Heart right ventricle (tissue), 16 donors: ENCODE measurements at regions not wholly inside any gene's neighbourhood (a gene's known extent, or its start where the extent isn't known, plus 50 kb on each side); places are given as distances from the start of the nearest gene placed in this dataset.
"Not testable (repeated sequence)": the region's sequence is repeated elsewhere in the genome, so short reads cannot be mapped to it uniquely, and the experiment has no call there.

ENCODE experiments used
- ATAC-seq, 8 donors: fragments of 200-7000 bp; cut with Tn5 transposase; one replicate each; pipeline ENCODE4 v1.9.1; 2020; ENCODE audit warnings: mild to moderate bottlenecking in 8 of 8, moderate library complexity in 8 of 8, moderate number of reproducible peaks in 1 of 8
- DNase-seq, 2 donors: peaks; one replicate each; pipeline ENCODE4 v3.0.0-alpha.2; 2020
- H3K27ac ChIP-seq, 10 donors: fragments of 200-600 bp; sonication (generic) in 2 of 10; one replicate each; pipeline versions ENCODE4 v1.5.0 to v1.8.0; 2020 to 2022; ENCODE audit warnings: mild to moderate bottlenecking in 3 of 10
- H3K27me3 ChIP-seq, 7 donors: fragments of 200-600 bp; one replicate each; pipeline ENCODE4 v1.8.0; 2021 to 2022; ENCODE audit warnings: mild to moderate bottlenecking in 2 of 7
- H3K36me3 ChIP-seq, 9 donors: fragments of 200-600 bp; sonication (generic) in 1 of 9; one replicate each; pipeline versions ENCODE4 v1.5.0 to v1.8.0; 2020 to 2022; ENCODE audit warnings: mild to moderate bottlenecking in 2 of 9
- H3K4me1 ChIP-seq, 9 donors: fragments of 200-600 bp; sonication (generic) in 1 of 9; one replicate each; pipeline versions ENCODE4 v1.5.0 to v1.8.0; 2020 to 2022; ENCODE audit warnings: mild to moderate bottlenecking in 4 of 9
- H3K4me3 ChIP-seq, 10 donors: fragments of 200-600 bp; sonication (generic) in 2 of 10; one replicate each; pipeline versions ENCODE4 v1.5.0 to v1.8.0; 2020 to 2022; ENCODE audit warnings: mild to moderate bottlenecking in 7 of 10, moderate library complexity in 2 of 10
- H3K9me3 ChIP-seq, 11 donors: fragments of 200-600 bp in 10 of 11; sonication (generic) in 2 of 11; one replicate each; pipeline versions ENCODE4 v1.5.0 to v1.8.0; 2013 to 2022; ENCODE audit warnings: mild to moderate bottlenecking in 2 of 11, control low read depth in 1 of 11, moderate library complexity in 1 of 11
- CTCF ChIP-seq, 9 donors: fragments of 200-600 bp; sonication (generic) in 2 of 9; IDR thresholded peaks; one replicate each; pipeline versions ENCODE4 v1.5.0 to v1.8.0; 2021 to 2022; ENCODE audit warnings: antibody characterized with exemption in 9 of 9, mild to moderate bottlenecking in 5 of 9, moderate library complexity in 1 of 9
- WGBS, 2 donors: extraction: QIAGEN DNeasy Blood & Tissue Kit; methylation state at CpG; one replicate each; pipeline ENCODE4 v1.1.7; 2013; ENCODE audit warnings: inconsistent platforms in 1 of 2; 5-methylcytosine and 5-hydroxymethylcytosine counted together
- intact Hi-C, 10 donors: fragments of 100-400 bp; cut with DNase I; formaldehyde crosslinking; loops; one replicate each; pipeline versions ENCODE4 v1.11.1 to v1.14.2; 2022
- donor health status: Arrhythmogenic right ventricular cardiomyopathy.
- donor health status: ischemic (EF 13 %, LVEDD 7.1; RV severe dilation, severe dysfunction).
- donor health status: healthy with polysubstance abuse.
- donor health status: DM: no; HTN: yes; CAD: no.
- donor health status: DM: no; HTN: no; CAD: no.
- donor health status: ischemic (EF 25% LVEDD 6.9; RV normal size, moderate dysfunction).
- donor health status: ischemic (EF 25% LVEDD 5.7; RV mildly dilated, moderate dysfunction).
- donor health status: healthy.
- donor health status: DM: yes; HTN: yes; CAD: no.
- donor health status: Ischemic cardiomyopathy.
- donor health status: ischemic (EF 35%, LVEDD 5.7; RV mildly dilated, moderate dysfunction).
- donor health status: nonischemic (EF 11% LVEDD 7.7; RV severe dilation, severe dysfunction).
- donor health status: DM: yes; HTN: yes; CAD: no.
- donor health status: PGD.
- donor health status: ischemic (EF 29% LVEDD 5.4; RV normal size, mild dysfunction).
- donor health status: nonischemic (EF 23%, LVEDD 6.1; RV moderate dilation, normal function).

DNA sequence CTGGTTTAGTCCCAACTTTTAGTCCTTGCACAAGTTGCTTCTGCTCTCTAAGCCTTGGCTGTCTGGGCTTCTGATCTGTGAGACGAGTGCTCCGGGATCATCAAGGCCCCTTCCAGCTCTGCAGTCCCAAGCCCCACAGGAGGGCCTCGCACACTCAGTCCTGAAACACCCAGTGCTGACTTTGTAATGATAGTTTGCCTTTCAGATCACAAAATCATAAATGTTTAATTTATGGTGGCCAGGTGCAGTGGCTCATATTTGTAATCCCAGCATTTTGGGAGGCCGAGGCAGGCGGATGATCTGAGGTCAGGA, 95.9 kb upstream of the SLC25A48 start:
- no peak overlapping the region for H3K4me3 ChIP-seq
- intact Hi-C loops, result no loop called here
- TF ChIP-seq CTCF (IDR thresholded peaks at IDR 0.05), result no peak
- ATAC-seq (no peak), DNase-seq (no peak)
- H3K27me3 ChIP-seq, result no peaks in the 10 kb centered on the region
- H3K9me3 ChIP-seq, result no peaks in the 10 kb centered on the region
- WGBS, 2 donors, result 91 to 93% methylated on average over 5 of the region's 5 CpGs
- H3K4me1 ChIP-seq, result peaks cover 0 to 6% (median 0%) of the 10 kb centered on the region in 9 donors
- no peaks in the 10 kb centered on the region for H3K36me3 ChIP-seq
- no peak overlapping the region for H3K27ac ChIP-seq

DNA sequence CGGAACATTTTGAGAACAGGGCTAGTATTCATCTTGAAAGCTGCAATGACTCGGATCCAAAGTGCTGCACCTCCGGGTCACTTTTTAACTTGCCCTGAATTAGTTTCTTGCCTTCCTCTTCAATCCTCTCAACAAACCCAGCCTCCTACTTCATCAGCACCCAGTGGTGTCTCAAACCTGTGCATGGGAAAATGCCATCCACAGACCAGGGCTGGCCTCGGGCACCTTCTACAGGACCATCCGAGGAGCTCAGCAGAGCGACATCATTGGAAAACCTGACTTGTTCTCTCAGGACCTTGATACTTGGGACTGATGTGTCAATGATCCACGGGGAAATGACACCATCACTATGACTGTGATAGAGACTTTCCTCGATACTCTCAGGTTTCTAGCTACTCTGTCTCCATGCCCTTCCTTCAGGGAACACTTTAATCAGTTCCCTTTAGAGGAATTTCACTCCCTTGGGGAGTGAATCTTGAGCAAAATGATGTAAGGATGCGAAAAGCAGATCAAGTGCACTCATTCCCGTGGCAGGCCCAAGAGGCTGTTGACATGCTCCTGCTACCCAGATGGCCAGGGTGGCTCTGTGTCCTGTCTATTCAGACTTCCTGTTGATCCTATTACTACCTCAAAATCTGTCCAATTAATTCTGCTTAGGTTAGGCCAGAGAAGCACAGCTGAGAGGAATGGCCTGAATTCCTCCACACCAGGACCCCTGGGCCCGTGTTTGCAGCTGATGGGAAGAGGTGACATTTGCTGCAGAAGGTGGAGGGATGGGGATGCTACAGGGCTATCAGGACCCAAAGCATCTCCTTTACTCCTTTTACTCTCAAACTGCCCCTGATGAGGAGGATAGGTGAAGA, 96.5 kb upstream of the SLC25A48 start:
- no peak overlapping the region for H3K27ac ChIP-seq
- no peaks in the 10 kb centered on the region for H3K9me3 ChIP-seq
- peaks cover 0 to 6% (median 0%) of the 10 kb centered on the region in 9 donors for H3K4me1 ChIP-seq
- intact Hi-C loops, result no loop called here
- ATAC-seq, result no peak
- no peak for TF ChIP-seq CTCF (IDR thresholded peaks at IDR 0.05)
- no peak overlapping the region for H3K4me3 ChIP-seq
- 83 to 84% methylated on average over 11 of the region's 11 CpGs for WGBS, 2 donors
- no peaks in the 10 kb centered on the region for H3K36me3 ChIP-seq
- no peaks in the 10 kb centered on the region for H3K27me3 ChIP-seq
- DNase-seq, result no peak

- H3K9me3 ChIP-seq, H3K27ac ChIP-seq, H3K4me1 ChIP-seq, ATAC-seq, DNase-seq, H3K36me3 ChIP-seq, H3K4me3 ChIP-seq, H3K27me3 ChIP-seq, intact Hi-C loops: not testable (repeated sequence)
- WGBS, 2 donors, result 73 to 77% methylated on average over 9 of the region's 9 CpGs
Observed at GRCh38 chr5:135736952-135737351, 97.5 kb upstream of the SLC25A48 start.

DNA sequence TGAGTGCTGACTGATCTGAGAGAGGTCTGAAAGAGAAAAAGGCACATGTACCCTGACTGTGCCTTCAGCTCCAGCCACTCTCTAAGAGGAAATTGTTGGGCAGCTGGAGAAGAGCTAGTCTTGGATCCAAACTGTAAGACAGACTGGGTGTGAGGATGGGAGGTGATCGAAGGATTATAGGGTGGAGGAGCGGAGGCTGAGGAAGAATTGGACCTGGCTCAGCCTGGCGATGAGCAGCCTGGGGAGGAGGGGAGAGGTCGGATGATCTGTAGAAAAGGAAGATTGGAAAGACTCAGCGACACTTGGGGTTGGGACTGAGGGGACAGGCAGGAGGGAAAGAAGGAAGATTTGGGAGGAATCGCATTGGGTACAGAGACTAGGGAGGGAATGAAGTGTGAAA, 98.6 kb upstream of the SLC25A48 start:
- 87 to 90% methylated on average over 6 of the region's 6 CpGs for WGBS, 2 donors
- intact Hi-C loops, result no loop called here
- Histone ChIP-seq H3K4me1 (peaks cover 0 to 6% (median 0%) of the 10 kb centered on the region in 9 donors), H3K27ac (no peak overlapping the region), H3K36me3 (no peaks in the 10 kb centered on the region), H3K4me3 (no peak overlapping the region), H3K27me3 (no peaks in the 10 kb centered on the region), H3K9me3 (no peaks in the 10 kb centered on the region)
- DNase-seq (no peak), ATAC-seq (no peak)
- TF ChIP-seq CTCF (IDR thresholded peaks at IDR 0.05), result no peak

GRCh38 chr5:135734956-135735355, 99.5 kb upstream of the SLC25A48 start:
- H3K9me3 ChIP-seq, H3K4me3 ChIP-seq, H3K36me3 ChIP-seq, DNase-seq, H3K27me3 ChIP-seq, H3K4me1 ChIP-seq, intact Hi-C loops, ATAC-seq, H3K27ac ChIP-seq: not testable (repeated sequence)
- 91 to 94% methylated on average over 8 of the region's 8 CpGs for WGBS, 2 donors

DNA sequence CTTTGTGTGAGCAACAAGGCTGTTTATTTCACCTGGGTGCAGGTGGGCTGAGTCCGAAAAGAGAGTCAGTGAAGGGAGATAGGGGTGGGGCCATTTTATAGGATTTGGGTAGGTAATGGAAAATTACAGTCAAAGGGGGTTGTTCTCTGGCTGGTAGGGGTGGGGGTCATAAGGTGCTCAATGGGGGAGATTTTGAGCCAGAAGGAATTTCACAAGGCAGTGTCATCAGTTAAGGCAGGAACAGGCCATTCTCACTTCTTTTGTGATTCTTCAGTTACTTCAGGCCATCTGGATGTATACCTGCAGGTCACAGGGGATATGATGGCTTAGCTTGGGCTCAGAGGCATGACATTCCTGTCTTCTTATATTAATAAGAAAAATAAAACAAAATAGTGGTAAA, 103.4 kb upstream of the SLC25A48 start:
- 93 to 100% methylated on average over 1 of the region's 1 CpG for WGBS, 2 donors
- H3K4me3 ChIP-seq, H3K27ac ChIP-seq, H3K36me3 ChIP-seq, H3K4me1 ChIP-seq, ATAC-seq, H3K27me3 ChIP-seq, DNase-seq, intact Hi-C loops, H3K9me3 ChIP-seq: not testable (repeated sequence)

DNA sequence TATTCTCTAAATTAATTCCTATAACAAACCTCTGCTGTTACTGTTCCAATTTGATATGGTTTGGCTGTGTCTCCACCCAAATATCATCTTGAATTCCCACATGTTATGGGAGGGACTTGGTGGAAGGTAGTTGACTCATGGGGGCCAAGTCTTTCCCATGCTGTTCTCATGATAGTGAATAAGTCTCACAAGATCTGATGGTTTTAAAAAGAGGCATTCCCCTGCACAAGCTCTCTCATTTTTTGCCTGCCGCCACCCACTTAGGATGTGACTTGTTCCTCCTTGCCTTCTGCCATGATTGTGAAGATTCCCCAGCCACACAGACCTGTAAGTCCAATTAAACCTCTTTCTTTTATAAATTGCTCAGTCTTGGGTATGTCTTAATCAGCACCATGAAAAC, 104.3 kb upstream of the SLC25A48 start:
- H3K4me1 ChIP-seq, H3K36me3 ChIP-seq, intact Hi-C loops, H3K9me3 ChIP-seq, H3K4me3 ChIP-seq, ATAC-seq, H3K27me3 ChIP-seq, H3K27ac ChIP-seq, DNase-seq: not testable (repeated sequence)
- WGBS, 2 donors, result 95% methylated on average over 1 of the region's 1 CpG
